SK-N-SH treated with all-trans-retinoic acid at 6 μM for 48 hours (cell line): ENCODE measurements at regions not wholly inside any gene's neighbourhood (a gene's known extent, or its start where the extent isn't known, plus 50 kb on each side); places are given as distances from the start of the nearest gene placed in this dataset.

ENCODE experiments used
- ATAC-seq: fragments of 200-7000 bp; cut with Tn5 transposase; 3 replicates; pipeline ENCODE4 v1.9.1; 2020; ENCODE audit warnings: mild to moderate bottlenecking, moderate library complexity
- ARNTL ChIP-seq: fragments of 450-650 bp; formaldehyde crosslinking; IDR thresholded peaks from 2 replicates; pipeline ENCODE4 v1.5.0; 2020; ENCODE audit warnings: low read depth, mild to moderate bottlenecking, moderate library complexity, borderline replicate concordance
- BACH2 ChIP-seq: fragments of 250-450 bp; sonication (Bioruptor Pico); IDR thresholded peaks from 2 replicates; pipeline ENCODE4 v1.9.0; 2021; ENCODE audit warnings: mild to moderate bottlenecking, borderline replicate concordance
- CSDC2 ChIP-seq: fragments of 250-450 bp; sonication (Bioruptor Pico); IDR thresholded peaks from 2 replicates; pipeline ENCODE4 v1.5.0; 2020; ENCODE audit warnings: mild to moderate bottlenecking, moderate library complexity
- GLIS3 ChIP-seq: fragments of 250-450 bp; sonication (Bioruptor Pico); IDR thresholded peaks from 2 replicates; pipeline ENCODE4 v1.5.0; 2020; ENCODE audit warnings: mild to moderate bottlenecking, moderate library complexity
- ISL1 ChIP-seq: fragments of 250-450 bp; sonication (Bioruptor Pico); IDR thresholded peaks from 2 replicates; pipeline ENCODE4 v2.1.2; 2022; ENCODE audit warnings: mild to moderate bottlenecking, moderate library complexity
- OSR1 ChIP-seq: fragments of 250-450 bp; sonication (Bioruptor Pico); IDR thresholded peaks from 2 replicates; pipeline ENCODE4 v1.8.0; 2022; ENCODE audit warnings: moderate library complexity, mild to moderate bottlenecking, inconsistent platforms
- PATZ1 ChIP-seq: fragments of 250-450 bp; sonication (Bioruptor Pico); IDR thresholded peaks from 2 replicates; pipeline ENCODE4 v1.8.0; 2020; ENCODE audit warnings: mild to moderate bottlenecking, moderate library complexity, borderline replicate concordance
- POU6F1 ChIP-seq: fragments of 250-450 bp; sonication (Bioruptor Pico); IDR thresholded peaks from 2 replicates; pipeline ENCODE4 v1.8.0; 2021; ENCODE audit warnings: low read depth, mild to moderate bottlenecking, moderate library complexity, borderline replicate concordance
- PPARA ChIP-seq: fragments of 250-450 bp; sonication (Bioruptor Pico); IDR thresholded peaks from 2 replicates; pipeline ENCODE4 v1.5.0; 2020; ENCODE audit warnings: mild to moderate bottlenecking, borderline replicate concordance
- SNAI2 ChIP-seq: fragments of 250-450 bp; sonication (Bioruptor Pico); IDR thresholded peaks from 2 replicates; pipeline ENCODE4 v1.5.0; 2020; ENCODE audit warnings: mild to moderate bottlenecking, moderate library complexity
- TCF4 ChIP-seq: fragments of 250-450 bp; sonication (Bioruptor Pico); IDR thresholded peaks from 2 replicates; pipeline ENCODE4 v1.8.0; 2021; ENCODE audit warnings: mild to moderate bottlenecking, moderate library complexity, borderline replicate concordance
- TOX ChIP-seq: fragments of 250-450 bp; sonication (Bioruptor Pico); IDR thresholded peaks from 2 replicates; pipeline ENCODE4 v1.8.0; 2021; ENCODE audit warnings: mild to moderate bottlenecking, moderate library complexity, borderline replicate concordance
- ZFP30 ChIP-seq: fragments of 450-650 bp; formaldehyde crosslinking; IDR thresholded peaks from 2 replicates; pipeline ENCODE4 v1.5.0; 2022; ENCODE audit warnings: mild to moderate bottlenecking, moderate library complexity
- ZNF565 ChIP-seq: fragments of 450-650 bp; formaldehyde crosslinking; conservative IDR thresholded peaks from 2 replicates; pipeline ENCODE4 v1.5.0; 2020; ENCODE audit warnings: low read depth, mild to moderate bottlenecking, moderate library complexity
- ZNF70 ChIP-seq: fragments of 450-650 bp; formaldehyde crosslinking; IDR thresholded peaks from 2 replicates; pipeline ENCODE4 v1.5.0; 2020; ENCODE audit warnings: mild to moderate bottlenecking, moderate library complexity
- ZNF8 ChIP-seq: fragments of 450-650 bp; formaldehyde crosslinking; IDR thresholded peaks from 2 replicates; pipeline ENCODE4 v1.5.0; 2020; ENCODE audit warnings: mild to moderate bottlenecking, moderate library complexity
- TF ChIP-seq, protein P1 (sequence below): fragments of 250-450 bp; sonication (Bioruptor Pico); IDR thresholded peaks from 2 replicates; pipeline ENCODE4 v1.5.0; 2020; ENCODE audit warnings: mild to moderate bottlenecking, moderate library complexity
- TF ChIP-seq, protein P2 (sequence below): fragments of 250-450 bp; sonication (Bioruptor Pico); IDR thresholded peaks from 2 replicates; pipeline ENCODE4 v1.5.1; 2021; ENCODE audit warnings: mild to moderate bottlenecking, moderate library complexity
- TF ChIP-seq, protein P3 (sequence below): fragments of 250-450 bp; sonication (Bioruptor Pico); IDR thresholded peaks from 2 replicates; pipeline ENCODE4 v1.5.1; 2020; ENCODE audit warnings: low read depth, mild to moderate bottlenecking, moderate library complexity

DNA sequence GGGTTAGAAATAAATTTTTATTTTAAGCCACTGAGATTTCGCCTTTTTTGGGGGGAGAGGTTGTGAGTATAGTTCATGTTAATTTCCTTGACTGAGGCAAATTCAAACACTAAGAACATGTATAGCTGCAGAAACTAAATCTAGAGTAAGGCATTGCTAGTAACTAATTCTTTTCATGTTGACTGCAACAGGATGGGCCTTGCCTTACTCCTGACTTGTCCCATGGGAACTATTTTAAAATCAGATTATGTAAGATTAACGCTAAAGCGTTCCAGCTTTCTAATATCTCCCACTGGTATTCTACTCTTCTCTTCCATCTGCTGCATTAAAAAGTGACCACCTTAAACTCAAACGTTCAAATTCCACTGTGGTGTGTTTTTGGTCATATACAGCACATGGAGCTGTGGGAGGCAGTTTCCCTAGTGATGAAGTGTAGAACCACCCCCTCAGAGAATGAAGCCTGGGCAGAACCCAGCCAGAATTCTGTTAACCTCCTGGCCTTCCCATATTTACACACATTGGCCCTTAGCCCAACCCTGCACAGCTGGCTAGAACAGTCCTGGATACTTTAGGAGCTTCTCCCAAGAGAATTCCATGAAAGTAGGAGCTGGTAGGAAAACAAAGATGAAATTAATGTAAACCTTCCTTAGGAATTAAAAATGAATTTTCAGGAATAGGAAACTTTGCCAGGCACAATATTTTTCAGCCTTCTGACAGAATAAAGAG, 687.8 kb downstream of the SLC4A3 start:
- TF ChIP-seq ZFP30 (CRISPR knock-in tag) = no peak
- no peak for TF ChIP-seq POU6F1 (CRISPR knock-in tag)
- no peak for TF ChIP-seq ISL1 (CRISPR knock-in tag)
- TF ChIP-seq ARNTL (CRISPR knock-in tag) = no peak
- TF ChIP-seq TCF4 (CRISPR knock-in tag) = no peak
- TF ChIP-seq ZNF8 (CRISPR knock-in tag) = no peak
- no peak for TF ChIP-seq GLIS3 (CRISPR knock-in tag)
- TF ChIP-seq TOX (CRISPR knock-in tag) = no peak
- no peak for TF ChIP-seq CSDC2 (CRISPR knock-in tag)
- TF ChIP-seq, protein P1, sequence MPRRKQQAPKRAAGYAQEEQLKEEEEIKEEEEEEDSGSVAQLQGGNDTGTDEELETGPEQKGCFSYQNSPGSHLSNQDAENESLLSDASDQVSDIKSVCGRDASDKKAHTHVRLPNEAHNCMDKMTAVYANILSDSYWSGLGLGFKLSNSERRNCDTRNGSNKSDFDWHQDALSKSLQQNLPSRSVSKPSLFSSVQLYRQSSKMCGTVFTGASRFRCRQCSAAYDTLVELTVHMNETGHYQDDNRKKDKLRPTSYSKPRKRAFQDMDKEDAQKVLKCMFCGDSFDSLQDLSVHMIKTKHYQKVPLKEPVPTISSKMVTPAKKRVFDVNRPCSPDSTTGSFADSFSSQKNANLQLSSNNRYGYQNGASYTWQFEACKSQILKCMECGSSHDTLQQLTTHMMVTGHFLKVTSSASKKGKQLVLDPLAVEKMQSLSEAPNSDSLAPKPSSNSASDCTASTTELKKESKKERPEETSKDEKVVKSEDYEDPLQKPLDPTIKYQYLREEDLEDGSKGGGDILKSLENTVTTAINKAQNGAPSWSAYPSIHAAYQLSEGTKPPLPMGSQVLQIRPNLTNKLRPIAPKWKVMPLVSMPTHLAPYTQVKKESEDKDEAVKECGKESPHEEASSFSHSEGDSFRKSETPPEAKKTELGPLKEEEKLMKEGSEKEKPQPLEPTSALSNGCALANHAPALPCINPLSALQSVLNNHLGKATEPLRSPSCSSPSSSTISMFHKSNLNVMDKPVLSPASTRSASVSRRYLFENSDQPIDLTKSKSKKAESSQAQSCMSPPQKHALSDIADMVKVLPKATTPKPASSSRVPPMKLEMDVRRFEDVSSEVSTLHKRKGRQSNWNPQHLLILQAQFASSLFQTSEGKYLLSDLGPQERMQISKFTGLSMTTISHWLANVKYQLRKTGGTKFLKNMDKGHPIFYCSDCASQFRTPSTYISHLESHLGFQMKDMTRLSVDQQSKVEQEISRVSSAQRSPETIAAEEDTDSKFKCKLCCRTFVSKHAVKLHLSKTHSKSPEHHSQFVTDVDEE (CRISPR knock-in tag) = no peak
- no peak for TF ChIP-seq OSR1 (CRISPR knock-in tag)
- no peak for TF ChIP-seq PPARA (CRISPR knock-in tag)
- no peak for TF ChIP-seq ZNF70 (CRISPR knock-in tag)
- TF ChIP-seq SNAI2 = no peak
- ATAC-seq = no peak

DNA sequence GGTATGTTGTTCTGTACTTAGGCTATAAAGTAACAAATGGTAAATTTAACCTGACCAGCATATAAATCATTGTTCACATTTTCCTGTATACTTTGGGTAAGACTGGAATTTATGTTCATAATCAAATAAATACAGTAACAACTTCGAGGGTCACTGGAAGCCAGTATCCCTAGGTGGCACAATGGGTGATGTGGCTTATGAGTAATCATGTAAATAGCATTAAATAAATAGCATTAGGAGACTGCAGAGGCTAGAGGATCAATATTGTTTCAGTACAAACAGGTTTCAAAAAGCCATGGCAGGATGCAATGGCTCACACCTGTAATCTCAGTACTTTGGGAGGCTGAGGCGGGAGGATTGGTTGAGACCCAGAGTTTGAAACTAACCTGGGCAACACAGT, 690.6 kb downstream of the SLC4A3 start:
- TF ChIP-seq CSDC2 (CRISPR knock-in tag) = no peak
- no peak for ATAC-seq

DNA sequence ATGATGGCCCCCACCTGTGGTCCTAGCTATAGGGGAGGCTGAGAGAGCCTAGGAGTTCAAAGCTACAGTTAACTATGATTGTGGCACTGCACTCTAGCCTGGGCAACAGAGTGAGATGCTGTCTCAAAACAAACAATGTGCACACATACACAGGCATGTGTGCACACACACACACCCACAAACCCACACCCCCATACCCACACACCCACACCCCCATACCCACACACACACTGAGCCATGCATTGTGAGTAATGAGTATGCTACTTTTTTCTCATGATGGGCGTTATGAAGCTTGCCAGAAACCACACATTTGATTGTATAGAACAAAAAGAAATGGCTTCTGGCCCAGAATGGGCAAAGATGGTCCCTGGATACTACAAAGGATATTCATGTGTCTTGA, 691.1 kb downstream of the SLC4A3 start:
- TF ChIP-seq ZFP30 (CRISPR knock-in tag) (no peak), POU6F1 (CRISPR knock-in tag) (no peak), ARNTL (CRISPR knock-in tag) (no peak), BACH2 (CRISPR knock-in tag) (no peak), OSR1 (CRISPR knock-in tag) (no peak), ZNF70 (CRISPR knock-in tag) (no peak), ZNF565 (CRISPR knock-in tag) (no peak), PATZ1 (CRISPR knock-in tag) (no peak)
- TF ChIP-seq, protein P2, sequence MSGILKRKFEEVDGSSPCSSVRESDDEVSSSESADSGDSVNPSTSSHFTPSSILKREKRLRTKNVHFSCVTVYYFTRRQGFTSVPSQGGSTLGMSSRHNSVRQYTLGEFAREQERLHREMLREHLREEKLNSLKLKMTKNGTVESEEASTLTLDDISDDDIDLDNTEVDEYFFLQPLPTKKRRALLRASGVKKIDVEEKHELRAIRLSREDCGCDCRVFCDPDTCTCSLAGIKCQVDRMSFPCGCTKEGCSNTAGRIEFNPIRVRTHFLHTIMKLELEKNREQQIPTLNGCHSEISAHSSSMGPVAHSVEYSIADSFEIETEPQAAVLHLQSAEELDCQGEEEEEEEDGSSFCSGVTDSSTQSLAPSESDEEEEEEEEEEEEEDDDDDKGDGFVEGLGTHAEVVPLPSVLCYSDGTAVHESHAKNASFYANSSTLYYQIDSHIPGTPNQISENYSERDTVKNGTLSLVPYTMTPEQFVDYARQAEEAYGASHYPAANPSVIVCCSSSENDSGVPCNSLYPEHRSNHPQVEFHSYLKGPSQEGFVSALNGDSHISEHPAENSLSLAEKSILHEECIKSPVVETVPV (CRISPR knock-in tag) = no peak
- TF ChIP-seq, protein P3, sequence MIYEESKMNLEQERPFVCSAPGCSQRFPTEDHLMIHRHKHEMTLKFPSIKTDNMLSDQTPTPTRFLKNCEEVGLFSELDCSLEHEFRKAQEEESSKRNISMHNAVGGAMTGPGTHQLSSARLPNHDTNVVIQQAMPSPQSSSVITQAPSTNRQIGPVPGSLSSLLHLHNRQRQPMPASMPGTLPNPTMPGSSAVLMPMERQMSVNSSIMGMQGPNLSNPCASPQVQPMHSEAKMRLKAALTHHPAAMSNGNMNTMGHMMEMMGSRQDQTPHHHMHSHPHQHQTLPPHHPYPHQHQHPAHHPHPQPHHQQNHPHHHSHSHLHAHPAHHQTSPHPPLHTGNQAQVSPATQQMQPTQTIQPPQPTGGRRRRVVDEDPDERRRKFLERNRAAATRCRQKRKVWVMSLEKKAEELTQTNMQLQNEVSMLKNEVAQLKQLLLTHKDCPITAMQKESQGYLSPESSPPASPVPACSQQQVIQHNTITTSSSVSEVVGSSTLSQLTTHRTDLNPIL (CRISPR knock-in tag) = no peak
- no peak for ATAC-seq
